Uterus (tissue), 2 donors: ENCODE measurements at regions not wholly inside any gene's neighbourhood (a gene's known extent, or its start where the extent isn't known, plus 50 kb on each side); places are given as distances from the start of the nearest gene placed in this dataset.
"Not testable (repeated sequence)": the region's sequence is repeated elsewhere in the genome, so short reads cannot be mapped to it uniquely, and the experiment has no call there.

Source experiments
- CTCF ChIP-seq, 4 experiments: fragments of 200-600 bp in 2 of 4; fragments of 450-650 bp in 2 of 4; sonication (generic) in 2 of 4; IDR thresholded peaks; one replicate each; pipeline ENCODE4 v1.5.1; 2016 to 2019; ENCODE audit warnings: antibody characterized with exemption in 4 of 4, mild to moderate bottlenecking in 2 of 4, moderate library complexity in 1 of 4
- POLR2A ChIP-seq, 2 donors: fragments of 450-650 bp; IDR thresholded peaks; one replicate each; pipeline ENCODE4 v1.6.1; 2016; ENCODE audit warnings: antibody characterized with exemption in 2 of 2, mild to moderate bottlenecking in 1 of 2, moderate library complexity in 1 of 2

DNA sequence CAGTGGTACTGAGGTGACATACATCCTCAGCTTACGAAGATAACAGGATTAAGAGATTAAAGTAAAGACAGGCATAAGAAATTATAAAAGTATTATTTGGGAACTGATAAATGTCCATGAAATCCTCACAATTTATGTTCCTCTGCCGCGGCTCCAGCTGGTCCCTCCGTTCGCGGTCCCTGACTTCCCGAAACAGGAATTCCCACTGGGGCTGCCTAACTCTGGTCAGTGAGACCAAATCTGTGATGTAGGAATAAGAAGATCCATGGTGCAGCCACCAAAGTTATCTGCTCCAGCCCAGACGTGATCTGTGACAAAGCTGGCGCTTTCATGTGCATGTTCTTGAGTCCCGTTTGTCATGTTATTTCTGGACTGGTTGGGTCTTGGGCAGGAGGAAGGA lies 70.2 kb downstream of the TNFAIP2 start:
- not testable (repeated sequence) for TF ChIP-seq CTCF, POLR2A (IDR thresholded peaks at IDR 0.05)
